Fibroblast of villous mesenchyme (primary cell): ENCODE measurements at regions not wholly inside any gene's neighbourhood (a gene's known extent, or its start where the extent isn't known, plus 50 kb on each side); places are given as distances from the start of the nearest gene placed in this dataset.

Source experiments
- DNase-seq: peaks from one replicate; pipeline ENCODE4 v3.0.0-alpha.2; 2010; ENCODE audit warnings: low read depth
- H3K4me3 ChIP-seq: 2 replicates; pipeline ENCODE4 v1.5.1; 2011; ENCODE audit warnings: low read depth, mild to moderate bottlenecking, low read length
- CTCF ChIP-seq: IDR thresholded peaks from 2 replicates; pipeline ENCODE4 v1.5.1; 2012; ENCODE audit warnings: low read depth, mild to moderate bottlenecking, low read length; ENCODE audit not compliant: insufficient read depth

GRCh38 chr18:73279498-73279897 lies 411.7 kb upstream of the NETO1 start:
- no peak for DNase-seq
- H3K4me3 ChIP-seq = no peak overlapping the region
- no peak for TF ChIP-seq CTCF

- no peak for TF ChIP-seq CTCF
- DNase-seq = no peak
- H3K4me3 ChIP-seq = no peak overlapping the region
Measured at GRCh38 chr18:73274812-73275621, 407.2 kb upstream of the NETO1 start.

- TF ChIP-seq CTCF = no peak
- no peak overlapping the region for H3K4me3 ChIP-seq
- peak; percentile 4 for DNase-seq
Measured at GRCh38 chr18:73270920-73271634, 403.3 kb upstream of the NETO1 start.

- peak; percentile 1 for TF ChIP-seq CTCF
- peak overlapping the region; percentile 75 for H3K4me3 ChIP-seq
- DNase-seq = peak; percentile 13
Measured at GRCh38 chr18:73264562-73264921, 396.8 kb upstream of the NETO1 start.

- TF ChIP-seq CTCF = no peak
- DNase-seq = no peak
- no peak overlapping the region for H3K4me3 ChIP-seq
Measured at GRCh38 chr18:73261923-73262322, 394.1 kb upstream of the NETO1 start.

GRCh38 chr18:73261243-73261642 lies 393.5 kb upstream of the NETO1 start:
- DNase-seq = no peak
- H3K4me3 ChIP-seq = no peak overlapping the region
- no peak for TF ChIP-seq CTCF
